Epithelial cell of proximal tubule (primary cell): ENCODE measurements at regions not wholly inside any gene's neighbourhood (a gene's known extent, or its start where the extent isn't known, plus 50 kb on each side); places are given as distances from the start of the nearest gene placed in this dataset.

Experiments
- DNase-seq: peaks from one replicate; pipeline ENCODE4 v3.0.0-alpha.2; 2011; ENCODE audit warnings: low read depth
- H3K4me3 ChIP-seq: 2 replicates; pipeline ENCODE4 v1.5.1; 2011; ENCODE audit warnings: low read depth, mild to moderate bottlenecking, low read length
- TF ChIP-seq, protein P1 (sequence below): conservative IDR thresholded peaks from 2 replicates; pipeline ENCODE4 v1.5.1; 2012; ENCODE audit warnings: low read depth, mild to moderate bottlenecking, low read length

GRCh38 chr5:171630350-171631065, 155.1 kb upstream of the SMIM23 start:
- TF ChIP-seq, protein P1, sequence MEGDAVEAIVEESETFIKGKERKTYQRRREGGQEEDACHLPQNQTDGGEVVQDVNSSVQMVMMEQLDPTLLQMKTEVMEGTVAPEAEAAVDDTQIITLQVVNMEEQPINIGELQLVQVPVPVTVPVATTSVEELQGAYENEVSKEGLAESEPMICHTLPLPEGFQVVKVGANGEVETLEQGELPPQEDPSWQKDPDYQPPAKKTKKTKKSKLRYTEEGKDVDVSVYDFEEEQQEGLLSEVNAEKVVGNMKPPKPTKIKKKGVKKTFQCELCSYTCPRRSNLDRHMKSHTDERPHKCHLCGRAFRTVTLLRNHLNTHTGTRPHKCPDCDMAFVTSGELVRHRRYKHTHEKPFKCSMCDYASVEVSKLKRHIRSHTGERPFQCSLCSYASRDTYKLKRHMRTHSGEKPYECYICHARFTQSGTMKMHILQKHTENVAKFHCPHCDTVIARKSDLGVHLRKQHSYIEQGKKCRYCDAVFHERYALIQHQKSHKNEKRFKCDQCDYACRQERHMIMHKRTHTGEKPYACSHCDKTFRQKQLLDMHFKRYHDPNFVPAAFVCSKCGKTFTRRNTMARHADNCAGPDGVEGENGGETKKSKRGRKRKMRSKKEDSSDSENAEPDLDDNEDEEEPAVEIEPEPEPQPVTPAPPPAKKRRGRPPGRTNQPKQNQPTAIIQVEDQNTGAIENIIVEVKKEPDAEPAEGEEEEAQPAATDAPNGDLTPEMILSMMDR, result no peak
- H3K4me3 ChIP-seq, result no peak overlapping the region
- no peak for DNase-seq

GRCh38 chr5:171632616-171633015, 153.0 kb upstream of the SMIM23 start:
- TF ChIP-seq, protein P1, result no peak
- DNase-seq, result no peak
- no peak overlapping the region for H3K4me3 ChIP-seq

GRCh38 chr5:171633776-171634470, 151.7 kb upstream of the SMIM23 start:
- TF ChIP-seq, protein P1, result no peak

DNA sequence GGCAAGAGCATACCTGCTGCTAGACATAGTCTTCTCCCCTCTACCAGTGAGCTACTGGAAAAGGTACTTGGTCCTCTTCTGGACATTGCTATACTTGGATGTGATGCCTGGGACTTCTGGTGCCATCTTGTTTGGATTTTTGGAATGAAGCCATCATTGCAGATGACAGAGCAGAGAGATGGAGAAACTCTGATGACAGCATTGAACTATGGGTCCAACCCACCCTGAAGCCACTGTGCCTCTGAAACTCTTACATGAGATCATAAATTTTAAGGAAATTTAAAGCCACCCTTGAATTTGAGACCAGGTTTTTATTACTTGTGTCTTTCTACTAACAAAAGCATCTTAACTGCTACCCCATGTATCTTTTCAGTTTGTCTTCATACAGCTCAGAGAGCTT, 151.1 kb upstream of the SMIM23 start:
- DNase-seq, result no peak
- no peak overlapping the region for H3K4me3 ChIP-seq
- TF ChIP-seq, protein P1, result no peak

More at GRCh38 chr5:171633776-171634470, 151.7 kb upstream of the SMIM23 start:
- H3K4me3 ChIP-seq, result no peak overlapping the region
- DNase-seq, result no peak

GRCh38 chr5:171635028-171635427, 150.6 kb upstream of the SMIM23 start:
- DNase-seq, result no peak

GRCh38 chr5:171635561-171636245, 149.9 kb upstream of the SMIM23 start:
- TF ChIP-seq, protein P1, result no peak
- no peak for DNase-seq
- H3K4me3 ChIP-seq, result no peak overlapping the region

More at GRCh38 chr5:171635028-171635427, 150.6 kb upstream of the SMIM23 start:
- TF ChIP-seq, protein P1, result no peak
- no peak overlapping the region for H3K4me3 ChIP-seq
